GM23338 (cell line): ENCODE measurements at regions not wholly inside any gene's neighbourhood (a gene's known extent, or its start where the extent isn't known, plus 50 kb on each side); places are given as distances from the start of the nearest gene placed in this dataset.

ENCODE experiments used
- CREB1 ChIP-seq: fragments of 250-450 bp; sonication (Bioruptor Pico); IDR thresholded peaks from 2 replicates; pipeline ENCODE4 v1.5.0; 2020; ENCODE audit warnings: low read depth, mild to moderate bottlenecking, moderate library complexity
- EZH2 ChIP-seq: fragments of 200-600 bp; sonication (generic); IDR thresholded peaks from one replicate; pipeline ENCODE4 v1.8.0; 2017; ENCODE audit warnings: antibody characterized with exemption, mild to moderate bottlenecking, low read depth; ENCODE audit not compliant: unreplicated experiment
- EZH2phosphoT487 ChIP-seq: fragments of 200-600 bp; sonication (generic); IDR thresholded peaks from one replicate; pipeline ENCODE4 v1.8.1; 2018; ENCODE audit warnings: antibody characterized with exemption; ENCODE audit not compliant: unreplicated experiment
- JUNB ChIP-seq: IDR thresholded peaks from one replicate; pipeline ENCODE4 v1.6.1; 2016; ENCODE audit warnings: antibody characterized with exemption; ENCODE audit not compliant: unreplicated experiment
- POLR2AphosphoS5 ChIP-seq: IDR thresholded peaks from 2 replicates; pipeline ENCODE4 v1.6.1; 2016; ENCODE audit warnings: antibody characterized with exemption, low read depth
- STAT1 ChIP-seq: IDR thresholded peaks from one replicate; pipeline ENCODE4 v1.6.1; 2016; ENCODE audit warnings: antibody characterized with exemption; ENCODE audit not compliant: unreplicated experiment
- ZNF114 ChIP-seq: fragments of 250-450 bp; sonication (Bioruptor Pico); IDR thresholded peaks from 2 replicates; pipeline ENCODE4 v1.5.0; 2020; ENCODE audit warnings: mild to moderate bottlenecking, moderate library complexity
- ZNF331 ChIP-seq: fragments of 250-450 bp; sonication (Bioruptor Pico); IDR thresholded peaks from 2 replicates; pipeline ENCODE4 v1.5.0; 2020; ENCODE audit warnings: low read depth, mild to moderate bottlenecking, moderate library complexity
- TF ChIP-seq, protein P1 (sequence below), 2 experiments: fragments of 200-600 bp in 1 of 2; sonication (generic) in 1 of 2; conservative IDR thresholded peaks; 2 replicates each; pipeline versions ENCODE4 v1.5.1 to v1.6.1; 2016 to 2017; ENCODE audit warnings: antibody characterized with exemption in 2 of 2, low read depth in 2 of 2, mild to moderate bottlenecking in 2 of 2, moderate library complexity in 1 of 2
- TF ChIP-seq, protein P2 (sequence below): IDR thresholded peaks from one replicate; pipeline ENCODE4 v1.6.1; 2018; ENCODE audit warnings: antibody characterized with exemption; ENCODE audit not compliant: unreplicated experiment

DNA sequence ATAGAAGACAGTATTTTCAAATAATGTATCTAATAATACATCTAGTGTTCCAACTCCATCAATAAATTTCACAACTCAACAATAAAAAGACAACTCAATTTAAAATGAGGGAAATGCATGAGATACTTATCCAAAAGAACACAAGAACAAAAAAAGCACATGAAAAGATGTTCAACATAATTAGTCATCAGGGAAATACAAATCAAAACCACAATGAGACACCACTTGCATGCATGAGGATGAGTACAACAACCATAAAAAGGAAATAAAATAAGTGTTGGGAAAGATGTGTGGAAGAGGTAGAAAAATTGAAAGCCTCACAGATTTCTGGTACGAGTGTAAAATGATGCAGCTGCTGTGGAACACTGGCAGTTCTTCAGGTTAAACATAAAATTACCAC lies 111.6 kb upstream of the PTPRZ1 start:
- TF ChIP-seq, protein P1, sequence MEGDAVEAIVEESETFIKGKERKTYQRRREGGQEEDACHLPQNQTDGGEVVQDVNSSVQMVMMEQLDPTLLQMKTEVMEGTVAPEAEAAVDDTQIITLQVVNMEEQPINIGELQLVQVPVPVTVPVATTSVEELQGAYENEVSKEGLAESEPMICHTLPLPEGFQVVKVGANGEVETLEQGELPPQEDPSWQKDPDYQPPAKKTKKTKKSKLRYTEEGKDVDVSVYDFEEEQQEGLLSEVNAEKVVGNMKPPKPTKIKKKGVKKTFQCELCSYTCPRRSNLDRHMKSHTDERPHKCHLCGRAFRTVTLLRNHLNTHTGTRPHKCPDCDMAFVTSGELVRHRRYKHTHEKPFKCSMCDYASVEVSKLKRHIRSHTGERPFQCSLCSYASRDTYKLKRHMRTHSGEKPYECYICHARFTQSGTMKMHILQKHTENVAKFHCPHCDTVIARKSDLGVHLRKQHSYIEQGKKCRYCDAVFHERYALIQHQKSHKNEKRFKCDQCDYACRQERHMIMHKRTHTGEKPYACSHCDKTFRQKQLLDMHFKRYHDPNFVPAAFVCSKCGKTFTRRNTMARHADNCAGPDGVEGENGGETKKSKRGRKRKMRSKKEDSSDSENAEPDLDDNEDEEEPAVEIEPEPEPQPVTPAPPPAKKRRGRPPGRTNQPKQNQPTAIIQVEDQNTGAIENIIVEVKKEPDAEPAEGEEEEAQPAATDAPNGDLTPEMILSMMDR (conservative IDR thresholded peaks at IDR 0.05; ENCODE audit: low read depth in 2 of 2) = no peak
- TF ChIP-seq EZH2 (no peak), POLR2AphosphoS5 (no peak), CREB1 (CRISPR knock-in tag) (no peak), EZH2phosphoT487 (no peak), JUNB (no peak), ZNF331 (CRISPR knock-in tag) (no peak), STAT1 (no peak), ZNF114 (CRISPR knock-in tag) (no peak)
- TF ChIP-seq, protein P2, sequence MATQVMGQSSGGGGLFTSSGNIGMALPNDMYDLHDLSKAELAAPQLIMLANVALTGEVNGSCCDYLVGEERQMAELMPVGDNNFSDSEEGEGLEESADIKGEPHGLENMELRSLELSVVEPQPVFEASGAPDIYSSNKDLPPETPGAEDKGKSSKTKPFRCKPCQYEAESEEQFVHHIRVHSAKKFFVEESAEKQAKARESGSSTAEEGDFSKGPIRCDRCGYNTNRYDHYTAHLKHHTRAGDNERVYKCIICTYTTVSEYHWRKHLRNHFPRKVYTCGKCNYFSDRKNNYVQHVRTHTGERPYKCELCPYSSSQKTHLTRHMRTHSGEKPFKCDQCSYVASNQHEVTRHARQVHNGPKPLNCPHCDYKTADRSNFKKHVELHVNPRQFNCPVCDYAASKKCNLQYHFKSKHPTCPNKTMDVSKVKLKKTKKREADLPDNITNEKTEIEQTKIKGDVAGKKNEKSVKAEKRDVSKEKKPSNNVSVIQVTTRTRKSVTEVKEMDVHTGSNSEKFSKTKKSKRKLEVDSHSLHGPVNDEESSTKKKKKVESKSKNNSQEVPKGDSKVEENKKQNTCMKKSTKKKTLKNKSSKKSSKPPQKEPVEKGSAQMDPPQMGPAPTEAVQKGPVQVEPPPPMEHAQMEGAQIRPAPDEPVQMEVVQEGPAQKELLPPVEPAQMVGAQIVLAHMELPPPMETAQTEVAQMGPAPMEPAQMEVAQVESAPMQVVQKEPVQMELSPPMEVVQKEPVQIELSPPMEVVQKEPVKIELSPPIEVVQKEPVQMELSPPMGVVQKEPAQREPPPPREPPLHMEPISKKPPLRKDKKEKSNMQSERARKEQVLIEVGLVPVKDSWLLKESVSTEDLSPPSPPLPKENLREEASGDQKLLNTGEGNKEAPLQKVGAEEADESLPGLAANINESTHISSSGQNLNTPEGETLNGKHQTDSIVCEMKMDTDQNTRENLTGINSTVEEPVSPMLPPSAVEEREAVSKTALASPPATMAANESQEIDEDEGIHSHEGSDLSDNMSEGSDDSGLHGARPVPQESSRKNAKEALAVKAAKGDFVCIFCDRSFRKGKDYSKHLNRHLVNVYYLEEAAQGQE = no peak
